OCI-LY1 (cell line): ENCODE measurements at regions not wholly inside any gene's neighbourhood (a gene's known extent, or its start where the extent isn't known, plus 50 kb on each side); places are given as distances from the start of the nearest gene placed in this dataset.

Source experiments
- H2AFZ ChIP-seq: fragments of 200-600 bp; sonication (generic), shearing (Covaris generic); 2 replicates; pipeline ENCODE4 v1.6.0; 2014; ENCODE audit warnings: antibody characterized with exemption, mild to moderate bottlenecking, low read length
- H3F3A ChIP-seq: fragments of 200-600 bp; sonication (generic), shearing (Covaris generic); 2 replicates; pipeline ENCODE4 v1.6.0; 2014; ENCODE audit warnings: mild to moderate bottlenecking, antibody characterized with exemption, low read length, moderate library complexity; ENCODE audit not compliant: insufficient read depth
- H3K27ac ChIP-seq: fragments of 200-600 bp; sonication (generic); 2 replicates; pipeline ENCODE4 v1.5.1; 2014; ENCODE audit warnings: low read length, mixed run types, mild to moderate bottlenecking, low read depth; ENCODE audit not compliant: poor library complexity, severe bottlenecking
- H3K27me3 ChIP-seq: fragments of 200-600 bp; sonication (generic); 2 replicates; pipeline ENCODE4 v1.6.0; 2014; ENCODE audit warnings: antibody characterized with exemption, mild to moderate bottlenecking, low read length, moderate library complexity; ENCODE audit not compliant: insufficient read depth
- H3K36me3 ChIP-seq: fragments of 200-600 bp; sonication (generic); 2 replicates; pipeline ENCODE4 v1.6.1; 2014; ENCODE audit warnings: mild to moderate bottlenecking, antibody characterized with exemption, low read length, moderate library complexity, mixed read lengths; ENCODE audit not compliant: insufficient read depth
- H3K4me1 ChIP-seq: fragments of 200-600 bp; sonication (generic); 2 replicates; pipeline ENCODE4 v1.5.1; 2014; ENCODE audit warnings: mild to moderate bottlenecking, low read length, moderate library complexity; ENCODE audit not compliant: insufficient read depth, severe bottlenecking
- H3K4me2 ChIP-seq: fragments of 200-600 bp; sonication (generic), shearing (Covaris generic); 2 replicates; pipeline ENCODE4 v1.6.1; 2014; ENCODE audit warnings: low read length
- H3K4me3 ChIP-seq: fragments of 200-600 bp; sonication (generic); 2 replicates; pipeline ENCODE4 v1.5.1; 2014; ENCODE audit warnings: low read length, low read depth, mild to moderate bottlenecking, mixed read lengths; ENCODE audit not compliant: poor library complexity, severe bottlenecking
- H3K79me2 ChIP-seq: fragments of 200-600 bp; shearing (Covaris generic); 2 replicates; pipeline ENCODE4 v1.6.1; 2016; ENCODE audit warnings: mixed run types, low read length, mixed read lengths; ENCODE audit not compliant: insufficient read depth
- H3K9ac ChIP-seq: fragments of 200-600 bp; sonication (generic), shearing (Covaris generic); 2 replicates; pipeline ENCODE4 v1.6.1; 2014; ENCODE audit warnings: mild to moderate bottlenecking, low read length, mixed read lengths
- H3K9me2 ChIP-seq: fragments of 200-600 bp; sonication (generic), shearing (Covaris generic); 2 replicates; pipeline ENCODE4 v1.6.1; 2014; ENCODE audit warnings: low read depth, mild to moderate bottlenecking, low read length, mixed read lengths
- H3K9me3 ChIP-seq: fragments of 200-600 bp; shearing (Covaris generic); 2 replicates; pipeline ENCODE4 v1.6.1; 2014; ENCODE audit warnings: low read length, mixed read lengths
- H4K20me1 ChIP-seq: fragments of 200-600 bp; sonication (generic), shearing (Covaris generic); 2 replicates; pipeline ENCODE4 v1.6.0; 2016; ENCODE audit warnings: mild to moderate bottlenecking, low read length; ENCODE audit not compliant: insufficient read depth
- EZH2 ChIP-seq: fragments of 200-600 bp; sonication (generic), shearing (Covaris generic); IDR thresholded peaks from 2 replicates; pipeline ENCODE4 v1.8.0; 2017; ENCODE audit warnings: borderline replicate concordance, mixed run types, mild to moderate bottlenecking, antibody characterized with exemption, low read length, moderate library complexity, mixed read lengths
- TF ChIP-seq, protein P1 (sequence below): fragments of 200-600 bp; sonication (generic), shearing (Covaris generic); IDR thresholded peaks from 2 replicates; pipeline ENCODE4 v1.5.1; 2017; ENCODE audit warnings: mild to moderate bottlenecking, antibody characterized with exemption, low read length, moderate library complexity, mixed read lengths

DNA sequence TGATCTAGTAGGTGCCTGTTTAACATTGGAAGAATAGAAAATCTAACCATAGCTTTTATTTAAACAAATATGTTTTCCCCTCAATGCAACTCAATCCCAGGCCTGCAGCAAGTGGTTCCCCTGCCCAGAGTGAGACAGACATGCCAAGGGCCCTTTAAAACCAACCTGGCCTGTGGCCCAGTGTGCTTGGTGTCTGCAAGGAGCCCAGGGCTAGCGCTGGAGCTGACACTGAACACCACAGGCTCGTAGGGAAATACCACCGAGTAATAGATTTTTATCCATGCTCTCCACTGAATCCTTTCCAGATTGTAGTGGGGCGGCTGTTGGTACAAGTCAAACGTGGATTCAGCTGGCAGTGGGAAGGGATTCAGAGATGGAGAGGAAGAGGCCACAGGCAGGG is 95.6 kb upstream of the NRXN3 start:
- Histone ChIP-seq H3K27me3 (no peaks in the 10 kb centered on the region), H3K9me3 (no peaks in the 10 kb centered on the region), H3K4me3 (no peak overlapping the region), H3K27ac (no peak overlapping the region), H3K4me2 (no peak overlapping the region), H3F3A (no peaks in the 10 kb centered on the region), H3K36me3 (no peaks in the 10 kb centered on the region), H3K9me2 (no peaks in the 10 kb centered on the region), H3K9ac (no peak overlapping the region), H3K79me2 (no peaks in the 10 kb centered on the region), H4K20me1 (no peaks in the 10 kb centered on the region), H2AFZ (no peak overlapping the region), H3K4me1 (no peaks in the 10 kb centered on the region)
- TF ChIP-seq, protein P1, sequence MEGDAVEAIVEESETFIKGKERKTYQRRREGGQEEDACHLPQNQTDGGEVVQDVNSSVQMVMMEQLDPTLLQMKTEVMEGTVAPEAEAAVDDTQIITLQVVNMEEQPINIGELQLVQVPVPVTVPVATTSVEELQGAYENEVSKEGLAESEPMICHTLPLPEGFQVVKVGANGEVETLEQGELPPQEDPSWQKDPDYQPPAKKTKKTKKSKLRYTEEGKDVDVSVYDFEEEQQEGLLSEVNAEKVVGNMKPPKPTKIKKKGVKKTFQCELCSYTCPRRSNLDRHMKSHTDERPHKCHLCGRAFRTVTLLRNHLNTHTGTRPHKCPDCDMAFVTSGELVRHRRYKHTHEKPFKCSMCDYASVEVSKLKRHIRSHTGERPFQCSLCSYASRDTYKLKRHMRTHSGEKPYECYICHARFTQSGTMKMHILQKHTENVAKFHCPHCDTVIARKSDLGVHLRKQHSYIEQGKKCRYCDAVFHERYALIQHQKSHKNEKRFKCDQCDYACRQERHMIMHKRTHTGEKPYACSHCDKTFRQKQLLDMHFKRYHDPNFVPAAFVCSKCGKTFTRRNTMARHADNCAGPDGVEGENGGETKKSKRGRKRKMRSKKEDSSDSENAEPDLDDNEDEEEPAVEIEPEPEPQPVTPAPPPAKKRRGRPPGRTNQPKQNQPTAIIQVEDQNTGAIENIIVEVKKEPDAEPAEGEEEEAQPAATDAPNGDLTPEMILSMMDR = no peak
- TF ChIP-seq EZH2 = no peak

DNA sequence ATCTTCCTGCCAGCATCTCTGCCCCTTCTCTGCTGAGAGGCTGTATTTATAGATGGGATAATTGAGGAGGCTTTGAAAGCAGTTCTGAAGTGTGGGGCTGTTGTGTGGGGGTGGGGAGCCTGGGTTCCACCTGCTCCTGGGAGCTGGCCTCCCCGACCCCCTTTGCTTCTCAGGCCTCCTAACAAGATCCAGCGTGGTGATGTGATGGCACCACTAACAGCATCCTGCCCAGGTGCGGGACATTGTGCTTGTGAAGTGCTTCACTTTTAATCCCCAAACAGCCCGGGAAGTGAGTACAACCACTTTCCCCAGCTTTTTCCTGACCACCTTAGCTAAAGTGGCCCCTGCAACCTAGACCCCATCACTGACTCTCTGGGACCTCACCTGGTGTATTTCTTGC is 95.1 kb upstream of the NRXN3 start:
- Histone ChIP-seq H3K27ac (no peak overlapping the region), H2AFZ (no peak overlapping the region), H3K4me3 (no peak overlapping the region), H4K20me1 (no peaks in the 10 kb centered on the region), H3K9me3 (no peaks in the 10 kb centered on the region), H3F3A (no peaks in the 10 kb centered on the region), H3K36me3 (no peaks in the 10 kb centered on the region), H3K27me3 (no peaks in the 10 kb centered on the region), H3K79me2 (no peaks in the 10 kb centered on the region), H3K9me2 (no peaks in the 10 kb centered on the region), H3K4me2 (no peak overlapping the region), H3K4me1 (no peaks in the 10 kb centered on the region), H3K9ac (no peak overlapping the region)
- no peak for TF ChIP-seq EZH2
- TF ChIP-seq, protein P1 = no peak

DNA sequence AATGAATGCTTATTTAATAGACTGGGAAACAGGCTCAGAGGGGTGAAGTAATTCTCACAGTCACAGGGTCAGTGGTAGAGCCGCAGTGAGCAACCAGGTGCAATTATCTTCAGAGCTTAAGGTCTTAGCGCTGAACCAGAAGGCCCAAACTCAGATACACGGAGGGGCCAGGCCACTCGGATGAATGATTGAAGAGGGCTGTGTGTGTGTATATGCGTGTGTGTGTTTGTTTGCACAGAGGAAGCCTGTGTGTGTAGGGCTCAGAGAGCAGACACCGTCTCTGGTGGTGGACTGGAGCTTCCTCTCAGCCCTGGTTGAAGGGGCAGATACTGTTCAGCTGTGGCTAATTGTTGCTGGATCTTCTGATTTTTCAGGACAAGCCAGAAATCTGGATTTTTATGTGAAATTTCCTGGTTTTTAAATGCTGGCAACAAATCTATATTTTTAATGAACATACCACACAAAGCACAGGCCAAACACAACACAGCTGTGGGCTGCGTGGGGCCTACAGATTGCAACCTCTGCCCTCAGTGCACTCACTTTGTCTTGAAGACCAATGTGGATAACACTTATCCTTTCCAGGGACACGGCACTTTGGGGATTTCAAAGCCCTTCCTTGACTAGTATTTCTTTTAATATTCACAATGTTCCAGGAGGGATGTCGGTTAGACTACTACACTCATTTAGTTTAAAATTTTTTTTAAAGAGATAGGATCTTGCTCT is 94.5 kb upstream of the NRXN3 start:
- Histone ChIP-seq H4K20me1 (no peaks in the 10 kb centered on the region), H3K4me1 (no peaks in the 10 kb centered on the region), H3K9me3 (no peaks in the 10 kb centered on the region), H3K36me3 (no peaks in the 10 kb centered on the region), H3K4me2 (no peak overlapping the region), H2AFZ (no peak overlapping the region), H3K79me2 (no peaks in the 10 kb centered on the region), H3K27ac (no peak overlapping the region), H3K9me2 (no peaks in the 10 kb centered on the region), H3K4me3 (no peak overlapping the region), H3F3A (no peaks in the 10 kb centered on the region), H3K27me3 (no peaks in the 10 kb centered on the region), H3K9ac (no peak overlapping the region)
- TF ChIP-seq, protein P1 = no peak
- no peak for TF ChIP-seq EZH2
